Loucy (cell line): ENCODE measurements at regions not wholly inside any gene's neighbourhood (a gene's known extent, or its start where the extent isn't known, plus 50 kb on each side); places are given as distances from the start of the nearest gene placed in this dataset.

ENCODE experiments used
- H2AFZ ChIP-seq: fragments of 200-600 bp; sonication (generic); 2 replicates; pipeline ENCODE4 v1.6.0; 2016; ENCODE audit warnings: antibody characterized with exemption, mild to moderate bottlenecking, low read length, moderate library complexity
- H3F3A ChIP-seq: fragments of 200-600 bp; 2 replicates; pipeline ENCODE4 v1.6.0; 2016; ENCODE audit warnings: antibody characterized with exemption, low read depth, mild to moderate bottlenecking
- H3K27me3 ChIP-seq: fragments of 200-600 bp; sonication (generic); 2 replicates; pipeline ENCODE4 v1.6.1; 2014; ENCODE audit warnings: low read length, mild to moderate bottlenecking; ENCODE audit not compliant: insufficient read depth, poor library complexity, severe bottlenecking
- H3K36me3 ChIP-seq: fragments of 200-600 bp; sonication (generic); 2 replicates; pipeline ENCODE4 v1.6.1; 2016; ENCODE audit warnings: low read length; ENCODE audit not compliant: insufficient read depth
- H3K4me1 ChIP-seq: fragments of 200-600 bp; sonication (generic); 2 replicates; pipeline ENCODE4 v1.5.1; 2014; ENCODE audit warnings: low read length, mild to moderate bottlenecking; ENCODE audit not compliant: insufficient read depth, poor library complexity, severe bottlenecking
- H3K4me2 ChIP-seq: fragments of 200-600 bp; sonication (generic); 2 replicates; pipeline ENCODE4 v1.6.0; 2014; ENCODE audit warnings: antibody characterized with exemption, low read length, low read depth, mild to moderate bottlenecking; ENCODE audit not compliant: poor library complexity, severe bottlenecking
- H3K4me3 ChIP-seq: fragments of 200-600 bp; sonication (generic); 2 replicates; pipeline ENCODE4 v1.5.1; 2014; ENCODE audit warnings: low read length, mild to moderate bottlenecking, mixed read lengths; ENCODE audit not compliant: poor library complexity, severe bottlenecking
- H3K79me2 ChIP-seq: fragments of 200-600 bp; sonication (generic); 2 replicates; pipeline ENCODE4 v1.6.1; 2014; ENCODE audit warnings: low read length; ENCODE audit not compliant: insufficient read depth
- H3K9ac ChIP-seq: fragments of 200-600 bp; sonication (generic); 2 replicates; pipeline ENCODE4 v1.6.0; 2014; ENCODE audit warnings: mild to moderate bottlenecking, low read depth, low read length, moderate library complexity; ENCODE audit not compliant: poor library complexity, severe bottlenecking
- H3K9me2 ChIP-seq: fragments of 200-600 bp; sonication (generic); replicated peaks from 2 replicates; pipeline ENCODE4 v1.6.1; 2016; ENCODE audit warnings: low read depth, low read length, mixed read lengths
- H3K9me3 ChIP-seq: fragments of 200-600 bp; sonication (generic); 2 replicates; pipeline ENCODE4 v1.6.1; 2014; ENCODE audit warnings: mild to moderate bottlenecking, antibody characterized with exemption, low read length, low read depth; ENCODE audit not compliant: insufficient read depth
- H4K20me1 ChIP-seq: fragments of 200-600 bp; sonication (generic); 2 replicates; pipeline ENCODE4 v1.6.0; 2014; ENCODE audit warnings: antibody characterized with exemption, low read length, mild to moderate bottlenecking; ENCODE audit not compliant: insufficient read depth, poor library complexity, severe bottlenecking
- EZH2phosphoT487 ChIP-seq: fragments of 200-600 bp; IDR thresholded peaks from 2 replicates; pipeline ENCODE4 v1.6.1; 2018; ENCODE audit warnings: antibody characterized with exemption, mild to moderate bottlenecking, moderate library complexity, borderline replicate concordance
- TF ChIP-seq, protein P1 (sequence below): fragments of 200-600 bp; sonication (generic); conservative IDR thresholded peaks from 2 replicates; pipeline ENCODE4 v1.5.1; 2014; ENCODE audit warnings: mild to moderate bottlenecking, antibody characterized with exemption, low read length

DNA sequence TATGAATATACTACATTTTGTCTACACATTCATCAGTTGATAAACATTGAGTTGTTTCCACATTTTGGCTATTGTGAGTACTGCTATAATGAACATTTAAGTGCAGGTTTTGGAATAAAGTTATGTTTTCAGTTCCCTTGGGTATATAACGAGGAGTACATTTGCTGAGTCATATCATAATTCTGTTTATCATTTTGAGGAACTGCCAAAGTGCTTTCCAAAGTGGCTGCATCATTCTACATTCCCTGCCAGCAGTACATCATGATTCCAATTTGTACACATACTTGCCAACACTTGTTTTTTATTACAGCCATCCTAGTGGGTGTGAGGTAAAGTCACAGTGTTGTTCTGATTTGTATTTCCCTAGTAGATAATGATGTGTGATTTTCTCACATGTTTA is 1458.6 kb upstream of the TENM4 start:
- no peak for TF ChIP-seq EZH2phosphoT487
- TF ChIP-seq, protein P1, sequence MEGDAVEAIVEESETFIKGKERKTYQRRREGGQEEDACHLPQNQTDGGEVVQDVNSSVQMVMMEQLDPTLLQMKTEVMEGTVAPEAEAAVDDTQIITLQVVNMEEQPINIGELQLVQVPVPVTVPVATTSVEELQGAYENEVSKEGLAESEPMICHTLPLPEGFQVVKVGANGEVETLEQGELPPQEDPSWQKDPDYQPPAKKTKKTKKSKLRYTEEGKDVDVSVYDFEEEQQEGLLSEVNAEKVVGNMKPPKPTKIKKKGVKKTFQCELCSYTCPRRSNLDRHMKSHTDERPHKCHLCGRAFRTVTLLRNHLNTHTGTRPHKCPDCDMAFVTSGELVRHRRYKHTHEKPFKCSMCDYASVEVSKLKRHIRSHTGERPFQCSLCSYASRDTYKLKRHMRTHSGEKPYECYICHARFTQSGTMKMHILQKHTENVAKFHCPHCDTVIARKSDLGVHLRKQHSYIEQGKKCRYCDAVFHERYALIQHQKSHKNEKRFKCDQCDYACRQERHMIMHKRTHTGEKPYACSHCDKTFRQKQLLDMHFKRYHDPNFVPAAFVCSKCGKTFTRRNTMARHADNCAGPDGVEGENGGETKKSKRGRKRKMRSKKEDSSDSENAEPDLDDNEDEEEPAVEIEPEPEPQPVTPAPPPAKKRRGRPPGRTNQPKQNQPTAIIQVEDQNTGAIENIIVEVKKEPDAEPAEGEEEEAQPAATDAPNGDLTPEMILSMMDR: no peak
- no peaks in the 10 kb centered on the region for H3K9me3 ChIP-seq
- H4K20me1 ChIP-seq: no peaks in the 10 kb centered on the region
- no peak overlapping the region for H3K9ac ChIP-seq
- H3K9me2 ChIP-seq: no peaks in the 10 kb centered on the region
- H3F3A ChIP-seq: no peaks in the 10 kb centered on the region
- no peak overlapping the region for H3K4me2 ChIP-seq
- H3K79me2 ChIP-seq: no peaks in the 10 kb centered on the region
- H3K27me3 ChIP-seq: no peaks in the 10 kb centered on the region
- H3K4me1 ChIP-seq: no peaks in the 10 kb centered on the region
- no peaks in the 10 kb centered on the region for H3K36me3 ChIP-seq
- no peak overlapping the region for H2AFZ ChIP-seq
- no peak overlapping the region for H3K4me3 ChIP-seq

GRCh38 chr11:80898910-80899309 is 1458.1 kb upstream of the TENM4 start:
- Histone ChIP-seq H3K4me2 (no peak overlapping the region), H3K9ac (no peak overlapping the region), H3K27me3 (no peaks in the 10 kb centered on the region), H3F3A (no peaks in the 10 kb centered on the region), H3K9me2 (no peaks in the 10 kb centered on the region), H2AFZ (no peak overlapping the region), H4K20me1 (no peaks in the 10 kb centered on the region), H3K4me1 (no peaks in the 10 kb centered on the region), H3K9me3 (no peaks in the 10 kb centered on the region), H3K36me3 (no peaks in the 10 kb centered on the region), H3K79me2 (no peaks in the 10 kb centered on the region), H3K4me3 (no peak overlapping the region)
- TF ChIP-seq, protein P1: no peak
- TF ChIP-seq EZH2phosphoT487: no peak

DNA sequence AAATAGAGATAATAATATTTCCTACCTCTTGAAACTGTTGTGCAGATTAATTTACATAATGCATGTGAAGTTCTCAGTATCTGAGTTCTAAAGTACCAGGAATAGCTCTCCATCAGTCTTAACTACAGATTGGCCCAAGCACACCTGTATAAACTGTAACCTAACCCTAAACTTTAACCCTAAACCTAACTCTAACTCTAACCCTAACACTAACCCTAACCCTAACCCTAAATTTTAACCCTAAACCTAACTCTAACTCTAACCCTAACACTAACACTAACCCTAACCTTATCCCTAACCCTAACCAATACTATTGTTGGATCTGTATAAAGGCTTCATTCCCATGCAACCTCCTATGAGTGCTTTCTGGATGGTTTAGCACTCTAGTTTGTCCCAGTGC is 1445.9 kb upstream of the TENM4 start:
- Histone ChIP-seq H4K20me1 (no peaks in the 10 kb centered on the region), H3K9me2 (no peaks in the 10 kb centered on the region), H3K4me1 (no peaks in the 10 kb centered on the region), H3K4me2 (no peak overlapping the region), H2AFZ (no peak overlapping the region), H3K9me3 (no peaks in the 10 kb centered on the region), H3K9ac (no peak overlapping the region), H3K4me3 (no peak overlapping the region), H3F3A (no peaks in the 10 kb centered on the region), H3K27me3 (no peaks in the 10 kb centered on the region), H3K36me3 (no peaks in the 10 kb centered on the region), H3K79me2 (no peaks in the 10 kb centered on the region)
- TF ChIP-seq, protein P1: no peak
- TF ChIP-seq EZH2phosphoT487: no peak
